OCI-LY1 (cell line): ENCODE measurements at regions not wholly inside any gene's neighbourhood (a gene's known extent, or its start where the extent isn't known, plus 50 kb on each side); places are given as distances from the start of the nearest gene placed in this dataset.

Experiments
- H2AFZ ChIP-seq: fragments of 200-600 bp; sonication (generic), shearing (Covaris generic); 2 replicates; pipeline ENCODE4 v1.6.0; 2014; ENCODE audit warnings: antibody characterized with exemption, mild to moderate bottlenecking, low read length
- H3F3A ChIP-seq: fragments of 200-600 bp; sonication (generic), shearing (Covaris generic); 2 replicates; pipeline ENCODE4 v1.6.0; 2014; ENCODE audit warnings: mild to moderate bottlenecking, antibody characterized with exemption, low read length, moderate library complexity; ENCODE audit not compliant: insufficient read depth
- H3K27ac ChIP-seq: fragments of 200-600 bp; sonication (generic); 2 replicates; pipeline ENCODE4 v1.5.1; 2014; ENCODE audit warnings: low read length, mixed run types, mild to moderate bottlenecking, low read depth; ENCODE audit not compliant: poor library complexity, severe bottlenecking
- H3K27me3 ChIP-seq: fragments of 200-600 bp; sonication (generic); 2 replicates; pipeline ENCODE4 v1.6.0; 2014; ENCODE audit warnings: antibody characterized with exemption, mild to moderate bottlenecking, low read length, moderate library complexity; ENCODE audit not compliant: insufficient read depth
- H3K36me3 ChIP-seq: fragments of 200-600 bp; sonication (generic); 2 replicates; pipeline ENCODE4 v1.6.1; 2014; ENCODE audit warnings: mild to moderate bottlenecking, antibody characterized with exemption, low read length, moderate library complexity, mixed read lengths; ENCODE audit not compliant: insufficient read depth
- H3K4me1 ChIP-seq: fragments of 200-600 bp; sonication (generic); 2 replicates; pipeline ENCODE4 v1.5.1; 2014; ENCODE audit warnings: mild to moderate bottlenecking, low read length, moderate library complexity; ENCODE audit not compliant: insufficient read depth, severe bottlenecking
- H3K4me2 ChIP-seq: fragments of 200-600 bp; sonication (generic), shearing (Covaris generic); 2 replicates; pipeline ENCODE4 v1.6.1; 2014; ENCODE audit warnings: low read length
- H3K4me3 ChIP-seq: fragments of 200-600 bp; sonication (generic); 2 replicates; pipeline ENCODE4 v1.5.1; 2014; ENCODE audit warnings: low read length, low read depth, mild to moderate bottlenecking, mixed read lengths; ENCODE audit not compliant: poor library complexity, severe bottlenecking
- H3K79me2 ChIP-seq: fragments of 200-600 bp; shearing (Covaris generic); 2 replicates; pipeline ENCODE4 v1.6.1; 2016; ENCODE audit warnings: mixed run types, low read length, mixed read lengths; ENCODE audit not compliant: insufficient read depth
- H3K9ac ChIP-seq: fragments of 200-600 bp; sonication (generic), shearing (Covaris generic); 2 replicates; pipeline ENCODE4 v1.6.1; 2014; ENCODE audit warnings: mild to moderate bottlenecking, low read length, mixed read lengths
- H3K9me2 ChIP-seq: fragments of 200-600 bp; sonication (generic), shearing (Covaris generic); 2 replicates; pipeline ENCODE4 v1.6.1; 2014; ENCODE audit warnings: low read depth, mild to moderate bottlenecking, low read length, mixed read lengths
- H3K9me3 ChIP-seq: fragments of 200-600 bp; shearing (Covaris generic); 2 replicates; pipeline ENCODE4 v1.6.1; 2014; ENCODE audit warnings: low read length, mixed read lengths
- H4K20me1 ChIP-seq: fragments of 200-600 bp; sonication (generic), shearing (Covaris generic); 2 replicates; pipeline ENCODE4 v1.6.0; 2016; ENCODE audit warnings: mild to moderate bottlenecking, low read length; ENCODE audit not compliant: insufficient read depth
- CTCF ChIP-seq: fragments of 200-600 bp; sonication (generic), shearing (Covaris generic); IDR thresholded peaks from 2 replicates; pipeline ENCODE4 v1.5.1; 2017; ENCODE audit warnings: mild to moderate bottlenecking, antibody characterized with exemption, low read length, moderate library complexity, mixed read lengths
- EZH2 ChIP-seq: fragments of 200-600 bp; sonication (generic), shearing (Covaris generic); IDR thresholded peaks from 2 replicates; pipeline ENCODE4 v1.8.0; 2017; ENCODE audit warnings: borderline replicate concordance, mixed run types, mild to moderate bottlenecking, antibody characterized with exemption, low read length, moderate library complexity, mixed read lengths

GRCh38 chr7:152979376-152979775 is 219.8 kb downstream of the ACTR3B start:
- no peaks in the 10 kb centered on the region for H3K9me3 ChIP-seq
- no peaks in the 10 kb centered on the region for H3K9me2 ChIP-seq
- H3K4me3 ChIP-seq, result no peak overlapping the region
- no peaks in the 10 kb centered on the region for H3K36me3 ChIP-seq
- no peak overlapping the region for H2AFZ ChIP-seq
- no peaks in the 10 kb centered on the region for H3K27me3 ChIP-seq
- H3K9ac ChIP-seq, result no peak overlapping the region
- no peaks in the 10 kb centered on the region for H3K79me2 ChIP-seq
- TF ChIP-seq CTCF (no peak), EZH2 (no peak)
- no peaks in the 10 kb centered on the region for H4K20me1 ChIP-seq
- no peaks in the 10 kb centered on the region for H3K4me1 ChIP-seq
- H3F3A ChIP-seq, result no peaks in the 10 kb centered on the region
- no peak overlapping the region for H3K27ac ChIP-seq
- no peak overlapping the region for H3K4me2 ChIP-seq

GRCh38 chr7:152984421-152984820 is 224.9 kb downstream of the ACTR3B start:
- no peaks in the 10 kb centered on the region for H3F3A ChIP-seq
- H4K20me1 ChIP-seq, result no peaks in the 10 kb centered on the region
- no peaks in the 10 kb centered on the region for H3K9me2 ChIP-seq
- no peaks in the 10 kb centered on the region for H3K79me2 ChIP-seq
- H3K9me3 ChIP-seq, result no peaks in the 10 kb centered on the region
- H2AFZ ChIP-seq, result no peak overlapping the region
- H3K9ac ChIP-seq, result no peak overlapping the region
- H3K4me1 ChIP-seq, result no peaks in the 10 kb centered on the region
- H3K36me3 ChIP-seq, result no peaks in the 10 kb centered on the region
- H3K27me3 ChIP-seq, result no peaks in the 10 kb centered on the region
- no peak overlapping the region for H3K4me2 ChIP-seq
- TF ChIP-seq EZH2 (no peak), CTCF (no peak)
- no peak overlapping the region for H3K27ac ChIP-seq
- H3K4me3 ChIP-seq, result no peak overlapping the region

GRCh38 chr7:152986376-152986775 is 226.8 kb downstream of the ACTR3B start:
- TF ChIP-seq EZH2 (no peak), CTCF (no peak)
- Histone ChIP-seq H3K36me3 (no peaks in the 10 kb centered on the region), H4K20me1 (no peaks in the 10 kb centered on the region), H3K4me1 (no peaks in the 10 kb centered on the region), H3F3A (no peaks in the 10 kb centered on the region), H3K9ac (no peak overlapping the region), H2AFZ (no peak overlapping the region), H3K9me2 (no peaks in the 10 kb centered on the region), H3K4me3 (no peak overlapping the region), H3K9me3 (no peaks in the 10 kb centered on the region), H3K79me2 (no peaks in the 10 kb centered on the region), H3K27me3 (no peaks in the 10 kb centered on the region), H3K4me2 (no peak overlapping the region), H3K27ac (no peak overlapping the region)
